ENCODE measurements at regions not wholly inside any gene's neighbourhood (a gene's known extent, or its start where the extent isn't known, plus 50 kb on each side); places are given as distances from the start of the nearest gene placed in this dataset.
"Not testable (repeated sequence)": the region's sequence is repeated elsewhere in the genome, so short reads cannot be mapped to it uniquely, and the experiment has no call there.

DNA sequence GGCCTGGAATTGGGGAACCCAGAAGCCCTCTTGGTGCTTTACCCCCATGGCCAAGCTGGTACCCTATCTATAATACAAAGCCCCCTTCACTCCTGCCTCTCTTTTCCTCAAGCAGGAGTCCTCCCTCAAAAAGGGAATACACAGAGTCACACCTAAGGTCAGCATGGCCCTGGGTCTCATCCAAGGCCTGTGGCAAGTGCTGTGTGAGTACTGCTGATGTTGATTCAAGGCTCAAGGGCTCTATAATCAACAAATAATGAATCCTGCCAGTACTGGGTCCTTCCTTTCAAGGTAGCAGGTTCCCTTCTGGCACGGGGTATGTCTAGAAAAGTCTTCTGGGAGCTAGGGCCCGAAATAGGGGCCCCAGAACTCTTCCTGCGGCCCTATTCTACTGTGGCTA lies 187.3 kb downstream of the CYB561 start:
- no peak for DNase-seq

DNA sequence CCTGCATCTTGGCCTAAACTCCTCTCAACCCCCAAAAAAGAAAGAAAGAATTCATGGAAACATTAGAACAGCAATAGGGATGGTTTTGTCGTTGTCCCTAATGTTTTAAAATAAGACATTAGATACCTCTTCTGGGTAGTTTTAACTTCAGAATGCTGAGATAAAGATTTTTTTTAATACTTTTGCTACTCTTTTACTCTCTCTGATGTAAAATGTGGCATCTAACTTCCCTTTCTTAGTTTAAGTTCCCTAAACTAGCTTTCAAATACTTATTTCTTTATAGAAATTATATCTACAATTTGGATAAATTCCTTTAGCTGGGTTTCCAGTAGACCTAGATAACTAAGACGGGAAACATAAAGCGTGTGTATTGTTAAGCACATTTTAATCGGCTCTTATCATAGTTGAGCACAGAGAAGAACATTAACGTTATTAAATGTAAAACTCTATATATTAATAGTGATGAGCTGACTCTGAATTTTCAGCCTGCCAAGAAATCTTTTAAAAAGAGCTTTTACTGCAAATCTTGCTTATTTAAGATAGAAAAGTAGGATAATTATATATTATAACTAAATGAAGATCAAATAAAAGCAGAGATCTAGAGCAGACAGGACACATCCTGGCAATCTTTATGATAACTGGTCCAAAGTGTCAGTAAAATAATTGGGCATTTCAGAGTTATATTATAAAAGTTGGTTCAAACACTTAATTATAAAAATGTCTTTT lies 183.2 kb downstream of the CYB561 start:
- no peak for DNase-seq

DNA sequence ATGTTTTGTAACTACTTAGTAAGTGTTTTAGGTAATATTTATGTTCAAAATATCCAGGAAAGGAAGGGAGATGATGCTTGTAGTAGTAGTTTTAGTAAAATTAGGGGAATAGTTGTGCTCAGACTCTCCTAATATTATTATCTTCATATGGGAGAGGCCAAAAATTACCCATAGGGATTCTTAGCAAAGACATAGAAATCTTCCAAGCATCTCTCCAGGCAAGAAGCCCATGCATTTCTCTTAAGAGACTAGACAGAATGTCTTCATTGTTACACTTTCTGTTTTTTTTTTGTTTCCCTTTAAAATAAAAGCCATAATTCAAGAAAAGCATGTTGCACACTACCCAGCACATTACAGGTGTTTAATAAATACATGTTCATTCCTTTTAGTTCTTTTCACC lies 180.6 kb downstream of the CYB561 start:
- no peak for DNase-seq

DNA sequence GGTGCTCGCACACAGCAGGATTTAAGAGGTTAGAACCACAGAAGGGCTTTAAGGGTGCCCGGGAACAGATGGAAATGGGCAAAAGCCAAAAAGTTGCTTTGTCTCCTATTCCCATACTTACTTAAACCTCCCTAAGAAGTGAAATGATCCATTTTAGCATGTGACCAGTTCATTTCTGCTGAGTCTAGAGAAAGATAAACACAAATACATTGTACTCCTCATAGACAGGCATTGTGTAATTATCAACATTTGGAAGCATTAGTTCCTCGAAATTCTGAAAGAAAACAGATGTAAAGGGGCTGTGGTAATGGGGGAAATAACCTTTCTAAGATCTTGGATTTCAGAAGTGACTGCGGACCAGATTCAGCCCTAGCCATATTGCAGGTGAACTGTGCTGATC lies 178.3 kb downstream of the CYB561 start:
- DNase-seq = no peak

DNA sequence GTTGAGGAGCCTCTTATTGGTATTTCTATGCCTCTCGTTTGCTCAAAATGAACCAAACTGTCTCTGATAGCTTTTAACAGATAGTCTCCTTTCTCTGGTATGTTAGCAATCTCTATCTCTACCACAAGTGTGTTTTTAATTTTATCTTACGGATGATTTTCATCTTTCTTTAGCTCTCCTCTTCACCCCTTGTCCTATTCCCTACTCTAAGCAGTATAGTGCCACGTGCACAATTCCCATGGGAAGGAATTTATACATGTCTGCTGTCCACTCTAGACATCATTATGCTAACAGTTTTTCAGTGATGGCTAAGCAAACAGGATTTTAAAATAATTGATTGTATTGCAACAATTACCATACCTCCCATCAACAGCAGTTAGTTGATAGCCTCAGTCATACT lies 177.3 kb downstream of the CYB561 start:
- no peak for DNase-seq

DNA sequence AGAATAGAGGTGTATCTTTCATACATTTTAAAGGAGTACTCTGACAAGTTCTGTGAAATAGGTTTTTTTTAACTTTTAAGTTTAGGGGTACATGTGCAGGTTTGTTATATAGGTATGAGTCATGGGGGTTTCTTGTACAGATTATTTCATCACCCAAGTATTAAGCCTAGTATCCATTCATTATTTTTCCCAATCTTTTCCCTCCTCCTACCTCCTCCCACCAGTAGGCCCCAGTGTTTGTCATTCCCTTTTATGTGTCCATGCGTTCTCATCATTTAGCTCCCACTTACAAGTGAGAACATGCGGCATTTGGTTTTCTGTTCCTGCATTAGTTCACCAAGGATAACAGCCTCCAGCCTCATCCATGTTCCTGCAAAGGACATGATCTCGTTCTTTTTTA lies 175.5 kb downstream of the CYB561 start:
- no peak for DNase-seq

DNA sequence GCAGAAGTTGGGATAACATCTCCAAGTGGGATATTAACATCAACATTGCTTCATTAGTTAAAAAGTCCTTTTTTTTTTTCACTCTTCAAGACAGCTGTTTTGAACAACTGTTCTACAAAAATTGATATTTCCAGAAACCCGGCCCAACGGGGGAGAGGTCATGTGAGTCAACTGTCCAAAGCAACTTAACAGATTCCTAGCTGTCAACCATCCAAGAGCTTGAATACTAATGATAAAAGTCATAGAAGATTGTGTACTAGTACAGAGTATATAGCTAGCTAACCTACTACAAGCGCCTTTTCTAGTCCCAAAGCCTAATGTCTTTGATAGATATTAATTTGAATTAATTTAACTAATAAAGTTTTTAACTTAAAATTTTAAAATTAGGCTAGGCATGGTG lies 172.0 kb downstream of the CYB561 start:
- DNase-seq = no peak

DNA sequence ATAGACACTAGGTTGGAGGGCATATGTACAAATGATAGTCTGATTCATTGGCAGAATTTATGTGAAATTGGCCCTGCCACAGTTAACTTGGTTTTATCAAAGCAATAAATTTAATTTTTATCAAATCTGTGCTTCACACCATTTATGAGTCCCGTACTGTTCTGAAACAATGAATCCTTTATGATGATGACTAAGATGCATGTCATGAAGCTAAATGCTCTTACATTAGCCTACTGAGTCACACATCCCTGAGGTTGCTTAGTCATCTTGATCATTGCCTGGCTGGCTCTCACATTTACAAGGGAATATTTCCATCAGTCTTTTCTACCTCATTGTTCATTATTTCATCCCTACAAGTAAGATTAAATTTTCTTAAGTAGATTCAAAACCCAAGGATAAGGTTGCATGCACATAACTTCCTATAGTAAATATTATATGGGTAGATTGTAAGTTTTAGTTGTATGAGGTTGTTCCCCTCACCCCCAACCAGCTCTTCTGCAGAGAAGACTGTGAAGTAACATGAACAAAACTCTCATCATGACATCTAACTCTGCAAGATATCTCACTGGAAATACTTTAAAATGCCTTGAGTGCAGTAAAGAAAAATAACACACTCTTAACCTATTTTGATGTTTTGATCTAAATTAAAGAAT lies 170.7 kb downstream of the CYB561 start:
- DNase-seq = no peak

DNA sequence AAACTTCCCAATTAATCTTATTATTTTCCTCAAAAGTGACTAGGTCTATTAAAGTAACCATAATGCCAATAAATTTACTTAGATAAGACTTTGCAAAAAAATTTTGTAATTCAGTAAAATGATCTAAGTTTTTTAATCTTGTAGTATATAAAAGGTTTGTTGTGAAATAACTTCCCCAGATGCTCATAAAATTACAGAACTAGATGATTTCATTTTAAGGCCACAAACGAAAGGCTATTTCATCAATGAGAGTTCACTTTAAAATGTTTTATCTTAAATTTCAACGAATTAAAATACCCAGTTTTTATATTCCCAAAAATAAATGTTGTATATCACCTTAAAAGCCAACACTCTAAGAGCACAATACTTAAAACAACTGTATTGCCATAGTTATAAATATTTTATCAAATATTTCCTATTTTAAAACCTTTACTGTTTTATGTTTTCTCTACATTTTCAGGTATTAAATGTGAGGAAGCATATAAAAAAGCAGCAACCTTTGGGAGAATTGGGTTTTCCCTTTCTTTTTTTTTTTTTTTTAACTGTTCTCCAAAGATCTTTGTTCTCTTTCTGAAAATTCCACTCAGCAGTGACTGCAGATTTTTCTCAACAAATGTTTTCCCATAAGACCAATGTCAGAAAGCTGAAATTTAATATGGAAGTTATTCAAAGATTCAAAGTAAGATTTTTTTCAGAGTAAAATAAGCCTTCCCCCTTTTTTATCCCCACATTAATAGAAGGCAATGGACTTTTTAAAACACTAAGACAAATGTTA lies 169.9 kb downstream of the CYB561 start:
- no peak for DNase-seq

DNA sequence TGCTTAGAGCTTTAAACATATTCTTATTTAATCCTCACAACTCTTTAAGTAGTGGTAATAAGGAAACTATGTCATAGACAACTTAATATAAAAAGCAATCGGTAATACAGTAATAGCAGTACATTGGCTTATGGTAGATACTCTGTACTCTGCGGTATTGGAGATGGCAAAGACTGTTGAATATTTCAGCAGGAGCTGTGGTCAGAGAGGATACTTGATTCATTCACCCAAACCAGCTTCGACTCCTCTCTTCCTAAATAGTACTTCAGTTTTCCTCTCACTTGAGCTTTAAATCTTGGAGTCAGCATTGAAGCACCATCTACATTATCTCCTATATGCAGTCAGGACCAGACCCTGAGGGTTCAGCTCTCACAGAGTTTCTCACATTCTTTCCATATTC lies 169.3 kb downstream of the CYB561 start:
- DNase-seq = no peak

DNA sequence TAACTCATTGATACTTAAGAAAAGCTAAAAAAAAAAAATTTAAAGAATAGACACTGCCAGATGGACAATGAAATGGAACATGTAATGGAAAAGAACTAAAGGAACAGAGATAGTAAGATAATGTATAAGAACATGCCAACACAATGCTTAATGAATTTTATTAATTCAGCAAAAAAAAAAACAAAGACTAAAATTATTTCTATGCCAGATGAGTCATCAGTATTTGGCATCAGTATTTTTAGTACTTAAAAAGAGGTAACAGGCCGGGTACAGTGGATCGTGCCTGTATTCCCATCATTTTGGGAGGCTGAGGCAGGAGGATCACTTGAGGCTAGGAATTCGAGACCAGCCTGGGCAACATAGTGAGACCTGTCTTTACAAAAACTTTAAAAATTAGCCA lies 168.5 kb downstream of the CYB561 start:
- DNase-seq = no peak

DNA sequence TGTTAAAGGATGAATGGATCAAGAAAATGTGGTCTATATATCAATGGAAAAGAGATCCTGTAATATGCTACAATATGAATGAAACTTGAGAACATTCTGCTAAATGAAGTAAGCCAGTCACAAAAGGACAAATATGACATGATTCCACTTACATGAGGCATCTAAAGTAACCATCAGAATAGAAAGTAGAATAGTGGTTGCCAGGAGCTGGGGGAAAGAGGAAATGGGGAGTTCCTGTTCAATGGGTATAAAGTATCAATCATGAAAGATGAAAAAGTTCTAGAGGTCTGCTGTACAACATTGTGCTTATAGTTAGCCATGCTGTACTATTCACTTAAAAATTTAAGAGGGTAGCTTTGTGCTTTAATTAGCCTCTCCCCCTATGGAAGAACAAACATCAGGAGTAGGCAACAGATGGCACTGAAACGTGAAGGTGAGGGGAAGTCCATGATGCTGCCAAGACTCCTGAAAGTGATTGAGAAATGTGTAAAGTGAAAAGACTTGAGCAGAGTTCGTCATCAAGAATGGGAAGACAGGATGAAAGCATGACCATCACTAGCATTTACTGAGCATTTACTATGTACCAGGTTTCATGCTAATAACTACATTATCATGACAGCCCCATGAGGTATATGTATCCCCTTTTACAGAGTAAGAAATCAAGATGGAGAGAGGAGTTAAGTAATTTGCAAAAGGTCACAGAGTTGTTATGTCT lies 167.2 kb downstream of the CYB561 start:
- DNase-seq = no peak

DNA sequence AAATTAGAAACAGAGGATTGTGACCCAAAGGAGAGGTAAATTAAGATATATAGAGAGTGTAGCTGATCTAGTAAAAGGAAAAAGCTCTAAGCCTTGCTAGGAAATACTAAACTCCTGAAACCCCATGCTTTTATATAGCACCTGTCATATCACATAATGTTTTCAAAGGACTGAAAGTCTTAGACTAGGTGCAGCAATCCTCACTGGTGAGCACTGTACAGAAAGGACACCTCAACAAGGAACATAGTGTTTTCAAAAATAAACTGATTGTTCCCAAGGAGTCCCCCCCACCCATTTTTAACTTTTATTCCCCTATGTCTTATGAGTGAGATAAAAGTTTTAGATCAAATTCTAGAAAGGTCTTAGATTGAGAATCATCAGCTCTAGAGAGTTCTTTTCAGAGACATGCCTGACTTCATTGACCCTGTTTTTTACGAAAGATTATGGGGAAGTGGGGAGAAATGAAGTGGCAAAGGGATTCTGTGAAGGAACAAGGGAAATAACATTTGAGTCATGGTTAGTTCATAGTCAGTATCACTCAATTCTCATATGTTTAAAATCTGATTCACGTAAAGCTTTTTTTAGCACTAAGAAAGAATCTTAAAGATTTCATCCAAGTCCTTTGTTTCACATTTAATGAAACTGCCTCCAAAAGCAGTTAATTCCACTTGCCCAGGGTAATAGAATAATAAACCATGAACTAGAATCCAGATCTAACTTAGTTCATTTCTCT lies 166.4 kb downstream of the CYB561 start:
- DNase-seq = no peak

DNA sequence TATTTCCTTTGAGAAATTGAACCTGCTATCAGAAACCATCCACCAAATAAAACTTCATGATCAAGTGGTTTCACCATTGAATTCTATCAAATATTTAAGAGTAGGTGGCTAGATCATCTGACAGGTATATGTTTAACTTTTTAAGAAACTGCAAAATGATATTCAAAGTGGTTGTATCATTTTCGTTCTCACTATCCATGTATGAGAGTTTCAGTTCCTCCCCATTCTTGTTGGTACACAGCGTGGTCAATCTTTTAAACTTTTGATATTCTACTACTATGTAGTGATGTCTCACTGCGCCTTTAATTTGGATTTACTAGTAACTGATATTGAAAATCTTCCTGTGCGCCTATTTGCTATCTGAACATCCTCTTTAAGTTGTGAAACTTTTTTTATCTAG lies 163.7 kb downstream of the CYB561 start:
- no peak for DNase-seq

DNA sequence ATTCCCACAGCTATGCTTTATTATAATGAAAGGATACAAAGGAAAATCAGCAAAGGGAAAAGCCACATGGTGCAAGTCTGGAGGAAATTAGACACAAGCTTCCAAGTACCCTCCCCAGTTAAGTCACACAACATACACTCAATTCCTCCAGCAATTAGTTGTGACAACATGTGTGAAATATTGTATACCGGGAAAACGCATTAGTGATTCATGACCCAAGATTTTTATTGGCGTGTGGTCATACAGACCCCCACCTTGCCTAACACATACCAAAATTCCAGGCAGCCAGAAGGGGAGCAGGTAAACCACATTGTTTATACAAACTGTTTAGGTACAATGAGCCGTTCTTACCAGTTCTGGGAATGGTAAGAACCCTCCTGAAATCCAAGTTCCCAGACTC lies 160.6 kb downstream of the CYB561 start:
- DNase-seq = no peak

DNA sequence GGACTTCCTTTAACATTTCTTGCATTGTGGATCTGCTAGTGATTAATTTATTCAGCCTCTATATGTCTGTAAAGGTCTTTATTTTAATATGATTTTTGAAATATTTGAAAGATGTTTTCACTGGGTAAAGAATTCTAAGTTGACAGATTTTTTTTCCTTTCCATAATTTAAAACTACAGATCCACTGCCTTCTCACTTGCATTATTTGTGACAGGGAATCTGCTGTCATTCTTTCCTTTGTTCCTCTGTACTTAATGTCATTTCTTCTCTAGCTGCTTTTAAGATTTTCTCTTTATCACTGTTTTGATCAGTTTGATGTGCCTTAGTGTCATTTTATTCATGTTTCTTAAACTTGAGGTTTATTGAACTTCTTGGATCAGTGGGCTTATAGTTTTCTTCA lies 159.9 kb downstream of the CYB561 start:
- no peak for DNase-seq

DNA sequence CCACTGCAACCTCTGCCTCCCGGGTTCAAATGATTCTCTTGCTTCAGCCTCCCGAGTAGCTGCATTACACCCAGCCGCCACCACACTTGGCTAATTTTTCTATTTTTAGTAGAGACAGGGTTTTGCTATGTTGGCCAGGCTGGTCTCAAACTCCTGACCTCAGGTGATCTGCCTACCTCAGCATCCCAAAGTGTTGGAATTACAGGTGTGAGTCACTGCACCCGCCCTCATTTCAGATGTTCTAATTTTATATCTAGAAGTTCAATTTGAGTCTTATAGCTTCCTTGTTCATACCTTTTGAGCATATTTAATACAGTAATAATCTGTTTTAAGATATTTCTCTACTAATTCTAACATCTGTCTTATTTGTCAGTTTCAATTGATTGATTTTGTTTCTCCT lies 159.1 kb downstream of the CYB561 start:
- DNase-seq = not testable (repeated sequence)

DNA sequence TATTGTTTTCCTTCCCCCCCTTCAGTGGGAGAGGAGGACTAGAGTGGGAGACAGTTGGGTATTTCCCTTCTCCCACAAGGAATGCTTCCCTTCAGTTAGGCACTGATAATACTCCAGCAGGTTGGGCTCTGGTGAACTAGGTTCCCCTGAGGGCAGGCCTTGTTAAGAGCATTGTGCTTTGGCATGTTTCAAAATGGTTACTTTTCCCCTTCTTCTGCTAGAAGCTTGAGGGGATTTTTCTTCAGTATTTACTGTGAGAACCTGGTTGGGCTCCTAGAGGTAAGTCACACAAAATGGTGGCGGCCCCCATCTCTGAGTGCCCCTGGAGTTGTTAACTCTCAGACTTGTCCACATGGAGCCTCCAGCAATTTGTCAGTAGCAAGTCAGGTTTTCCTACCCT lies 156.2 kb downstream of the CYB561 start:
- DNase-seq = no peak

DNA sequence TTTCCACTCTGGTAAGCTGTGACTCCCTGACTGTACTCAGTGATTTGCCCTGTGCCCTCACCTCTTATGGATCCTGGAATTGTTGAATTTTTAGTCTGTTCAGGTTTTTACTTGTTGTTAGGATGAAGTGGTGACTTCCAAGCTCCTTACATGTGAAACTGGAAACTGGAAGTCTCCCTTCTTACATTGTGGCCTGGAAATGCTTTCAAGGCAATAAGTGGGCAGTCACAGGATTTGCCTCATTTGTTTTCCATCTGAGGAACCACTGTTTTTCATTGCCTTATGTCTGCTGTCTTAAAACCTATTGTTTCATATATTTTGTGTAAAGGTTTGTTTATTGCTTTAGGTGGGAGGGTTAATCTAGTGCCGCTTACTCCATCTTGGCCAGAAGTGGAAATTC lies 155.8 kb downstream of the CYB561 start:
- no peak for DNase-seq

DNA sequence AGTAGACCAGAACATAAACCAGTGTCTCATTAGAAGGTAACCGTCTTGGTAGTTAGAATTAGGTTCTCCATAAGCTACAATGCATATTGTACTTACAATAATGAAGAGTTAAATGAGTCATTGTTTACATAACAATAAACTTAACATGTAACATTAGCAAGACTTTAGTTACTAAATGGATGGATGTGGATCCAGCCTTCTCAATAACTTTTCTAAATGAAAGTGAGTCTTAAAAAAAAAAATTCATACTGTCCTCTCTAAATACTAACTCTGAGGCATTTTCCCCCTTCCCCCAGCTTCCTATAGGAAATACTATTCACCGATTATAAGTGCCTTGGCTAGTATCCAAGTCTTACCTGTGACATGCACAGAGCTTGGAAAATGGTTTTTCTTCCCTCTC lies 155.3 kb downstream of the CYB561 start:
- no peak for DNase-seq

DNA sequence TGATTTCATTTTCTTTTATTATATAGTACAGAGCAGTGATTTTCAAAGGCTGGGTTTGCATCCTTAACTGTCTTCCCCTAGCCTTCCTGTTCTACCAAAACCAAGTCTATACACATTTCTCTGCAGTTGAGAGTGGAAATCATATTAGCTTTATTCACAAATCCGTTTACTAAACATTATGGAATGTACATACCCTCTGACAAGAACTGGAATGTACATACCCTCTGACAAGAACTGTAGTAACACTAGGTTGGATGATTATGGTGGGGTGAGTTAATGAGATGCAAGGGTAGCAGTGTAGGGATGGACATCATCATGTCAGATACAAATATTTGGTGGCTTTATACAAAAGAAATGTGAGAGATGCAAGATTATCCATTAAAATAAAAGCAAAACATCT lies 154.8 kb downstream of the CYB561 start:
- DNase-seq = no peak

DNA sequence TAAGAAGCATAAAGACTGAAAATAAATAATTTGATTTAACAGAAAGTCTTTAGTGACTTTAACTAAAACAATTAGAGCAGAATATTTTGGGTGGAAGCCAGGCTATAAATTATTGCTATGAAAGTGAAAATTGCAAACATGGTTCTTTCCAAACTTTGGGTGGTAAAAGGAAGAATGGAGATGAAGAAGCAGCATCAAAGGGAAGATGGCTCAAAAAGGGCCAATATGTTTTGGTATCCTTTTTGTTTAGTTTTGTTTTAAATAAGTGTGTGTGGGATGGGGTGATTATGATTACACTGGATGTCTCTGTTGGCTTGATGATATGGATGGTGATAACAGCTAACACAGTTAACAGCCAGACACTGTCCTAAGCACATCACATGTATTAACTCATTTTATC lies 153.7 kb downstream of the CYB561 start:
- no peak for DNase-seq
